Sigmoid colon (tissue), 4 donors: ENCODE measurements at regions not wholly inside any gene's neighbourhood (a gene's known extent, or its start where the extent isn't known, plus 50 kb on each side); places are given as distances from the start of the nearest gene placed in this dataset.

ENCODE experiments used
- CTCF ChIP-seq, 4 experiments: fragments of 450-650 bp in 3 of 4; fragments of 200-600 bp in 1 of 4; IDR thresholded peaks; one replicate each; pipeline ENCODE4 v1.5.1; 2016 to 2019; ENCODE audit warnings: antibody characterized with exemption in 4 of 4, mild to moderate bottlenecking in 3 of 4, moderate library complexity in 2 of 4
- POLR2A ChIP-seq, 2 donors: fragments of 450-650 bp; IDR thresholded peaks; one replicate each; pipeline ENCODE4 v1.6.1; 2016; ENCODE audit warnings: antibody characterized with exemption in 2 of 2, mild to moderate bottlenecking in 2 of 2, moderate library complexity in 2 of 2
- POLR2AphosphoS5 ChIP-seq, 4 donors: sonication (generic); formaldehyde crosslinking; IDR thresholded peaks; one replicate each; pipeline ENCODE4 v1.6.1; 2017; ENCODE audit warnings: antibody characterized with exemption in 4 of 4

- TF ChIP-seq CTCF (IDR thresholded peaks at IDR 0.05) (no peak), POLR2AphosphoS5 (IDR thresholded peaks at IDR 0.05) (no peak), POLR2A (IDR thresholded peaks at IDR 0.05) (no peak)
Observed at GRCh38 chr6:76639941-76640340, 567.5 kb upstream of the IMPG1 start.
